ENCODE measurements at regions not wholly inside any gene's neighbourhood (a gene's known extent, or its start where the extent isn't known, plus 50 kb on each side); places are given as distances from the start of the nearest gene placed in this dataset.

- peak; percentile 67 for DNase-seq (ENCODE audit: low read depth)
- no peak for TF ChIP-seq CTCF (IDR thresholded peaks at IDR 0.05; ENCODE audit: insufficient read depth, low read depth, low read length, missing control alignments)
- no peak overlapping the region for H3K4me3 ChIP-seq (ENCODE audit: low read depth, low read length)
These were observed 126.4 kb upstream of the MGAT5 start for GRCh38 chr2:134127496-134127895.

- DNase-seq (ENCODE audit: low read depth): no peak
- no peak overlapping the region for H3K4me3 ChIP-seq (ENCODE audit: low read depth, low read length)
- no peak for TF ChIP-seq CTCF (IDR thresholded peaks at IDR 0.05; ENCODE audit: insufficient read depth, low read depth, low read length, missing control alignments)
These were observed 125.1 kb upstream of the MGAT5 start for GRCh38 chr2:134128746-134129145.

- DNase-seq (ENCODE audit: low read depth): no peak
- no peak for TF ChIP-seq CTCF (IDR thresholded peaks at IDR 0.05; ENCODE audit: insufficient read depth, low read depth, low read length, missing control alignments)
- H3K4me3 ChIP-seq (ENCODE audit: low read depth, low read length): no peak overlapping the region
These were observed 123.9 kb upstream of the MGAT5 start for GRCh38 chr2:134129900-134130537.

GRCh38 chr2:134131681-134132489, 122.0 kb upstream of the MGAT5 start:
- DNase-seq (ENCODE audit: low read depth): no peak
- no peak for TF ChIP-seq CTCF (IDR thresholded peaks at IDR 0.05; ENCODE audit: insufficient read depth, low read depth, low read length, missing control alignments)
- H3K4me3 ChIP-seq (ENCODE audit: low read depth, low read length): no peak overlapping the region

GRCh38 chr2:134132490-134132857, 121.4 kb upstream of the MGAT5 start:
- TF ChIP-seq CTCF (IDR thresholded peaks at IDR 0.05; ENCODE audit: insufficient read depth, low read depth, low read length, missing control alignments): no peak
- no peak overlapping the region for H3K4me3 ChIP-seq (ENCODE audit: low read depth, low read length)
- no peak for DNase-seq (ENCODE audit: low read depth)

- no peak overlapping the region for H3K4me3 ChIP-seq (ENCODE audit: low read depth, low read length)
- DNase-seq (ENCODE audit: low read depth): no peak
- no peak for TF ChIP-seq CTCF (IDR thresholded peaks at IDR 0.05; ENCODE audit: insufficient read depth, low read depth, low read length, missing control alignments)
These were observed 120.1 kb upstream of the MGAT5 start for GRCh38 chr2:134133622-134134312.

Data from GM12865 (cell line).